WTC11 (cell line): ENCODE measurements at regions not wholly inside any gene's neighbourhood (a gene's known extent, or its start where the extent isn't known, plus 50 kb on each side); places are given as distances from the start of the nearest gene placed in this dataset.

Experiments
- ATAC-seq: fragments of 200-7000 bp; cut with Tn5 transposase; 2 replicates; pipeline ENCODE4 v1.10.0; 2021; ENCODE audit warnings: mild to moderate bottlenecking, moderate library complexity
- CTCF ChIA-PET: fragments of 300-600 bp; sonication (Branson Sonifier 250); formaldehyde crosslinking; loops from one replicate; lab custom pipeline; 2021; ENCODE audit warnings: antibody characterized with exemption; lab: Charles Lee
- POLR2A ChIA-PET: fragments of 350-600 bp; sonication (Branson Sonifier 250); formaldehyde crosslinking; loops from one replicate; lab custom pipeline; 2021; ENCODE audit warnings: antibody characterized with exemption; lab: Charles Lee
- DNase-seq: peaks from one replicate; pipeline ENCODE4 v3.0.0; 2021; ENCODE audit warnings: low spot score
- H3K27ac Mint-ChIP-seq: 2 replicates; pipeline ENCODE4 v1.8.0; 2021; ENCODE audit warnings: mixed read lengths
- H3K27me3 Mint-ChIP-seq: 2 replicates; pipeline ENCODE4 v1.8.0; 2021; ENCODE audit warnings: low read depth, mild to moderate bottlenecking, moderate library complexity, mixed read lengths
- H3K36me3 Mint-ChIP-seq: 2 replicates; pipeline ENCODE4 v1.8.0; 2021; ENCODE audit warnings: mixed read lengths
- H3K4me1 Mint-ChIP-seq: 2 replicates; pipeline ENCODE4 v1.8.0; 2022; ENCODE audit warnings: mixed read lengths
- H3K4me3 Mint-ChIP-seq: 2 replicates; pipeline ENCODE4 v1.8.0; 2021; ENCODE audit warnings: mild to moderate bottlenecking, moderate library complexity, mixed read lengths
- H3K9me3 Mint-ChIP-seq: 2 replicates; pipeline ENCODE4 v1.8.0; 2021; ENCODE audit warnings: mixed read lengths
- ELF4 ChIP-seq: sonication (generic); formaldehyde crosslinking; IDR thresholded peaks from 2 replicates; pipeline ENCODE4 v1.8.1; 2022; ENCODE audit warnings: low read depth, mild to moderate bottlenecking, moderate library complexity, missing genetic modification reagents
- EMX1 ChIP-seq: fragments of 250-450 bp; sonication (Bioruptor Pico); IDR thresholded peaks from 2 replicates; pipeline ENCODE4 v1.8.0; 2021; ENCODE audit warnings: mild to moderate bottlenecking
- FOXP1 ChIP-seq: sonication (generic); formaldehyde crosslinking; IDR thresholded peaks from 2 replicates; pipeline ENCODE4 v1.8.0; 2022; ENCODE audit warnings: missing genetic modification reagents, mild to moderate bottlenecking, moderate library complexity, borderline replicate concordance
- GTF2I ChIP-seq: fragments of 250-450 bp; sonication (Bioruptor Pico); conservative IDR thresholded peaks from 2 replicates; pipeline ENCODE4 v1.4.0; 2021; ENCODE audit warnings: mild to moderate bottlenecking
- KAT7 ChIP-seq: sonication (generic); formaldehyde crosslinking; IDR thresholded peaks from 2 replicates; pipeline ENCODE4 v1.8.1; 2023; ENCODE audit warnings: missing genetic modification reagents, mild to moderate bottlenecking, borderline replicate concordance
- MXD4 ChIP-seq: fragments of 250-450 bp; sonication (Bioruptor Pico); IDR thresholded peaks from 2 replicates; pipeline ENCODE4 v1.8.0; 2021; ENCODE audit warnings: mild to moderate bottlenecking, moderate library complexity, borderline replicate concordance
- MYBL2 ChIP-seq: sonication (generic); formaldehyde crosslinking; IDR thresholded peaks from 2 replicates; pipeline ENCODE4 v1.8.1; 2023; ENCODE audit warnings: mild to moderate bottlenecking, moderate library complexity, missing genetic modification reagents
- RORB ChIP-seq: fragments of 250-450 bp; sonication (Bioruptor Pico); IDR thresholded peaks from 2 replicates; pipeline ENCODE4 v1.9.0; 2021; ENCODE audit warnings: mild to moderate bottlenecking
- TCF7 ChIP-seq: sonication (generic); formaldehyde crosslinking; IDR thresholded peaks from 2 replicates; pipeline ENCODE4 v1.8.0; 2022; ENCODE audit warnings: mild to moderate bottlenecking, low read depth, missing genetic modification reagents, moderate library complexity
- ZNF317 ChIP-seq: sonication (generic); formaldehyde crosslinking; IDR thresholded peaks from 2 replicates; pipeline ENCODE4 v1.8.1; 2023; ENCODE audit warnings: low read depth, mild to moderate bottlenecking, moderate library complexity, missing genetic modification reagents, borderline replicate concordance
- ZNF396 ChIP-seq: fragments of 250-450 bp; sonication (Bioruptor Pico); IDR thresholded peaks from 2 replicates; pipeline ENCODE4 v1.8.0; 2021; ENCODE audit warnings: mild to moderate bottlenecking, moderate library complexity, borderline replicate concordance
- ZNF671 ChIP-seq: fragments of 250-450 bp; sonication (Bioruptor Pico); IDR thresholded peaks from 2 replicates; pipeline ENCODE4 v1.8.0; 2021; ENCODE audit warnings: mild to moderate bottlenecking
- TF ChIP-seq, protein P1 (sequence below): sonication (generic); formaldehyde crosslinking; IDR thresholded peaks from 2 replicates; pipeline ENCODE4 v1.8.1; 2022; ENCODE audit warnings: mild to moderate bottlenecking, moderate library complexity, missing genetic modification reagents
- TF ChIP-seq, protein P2 (sequence below): sonication (generic); formaldehyde crosslinking; IDR thresholded peaks from 2 replicates; pipeline ENCODE4 v1.8.0; 2023; ENCODE audit warnings: missing genetic modification reagents
- TF ChIP-seq, protein P3 (sequence below): sonication (generic); formaldehyde crosslinking; IDR thresholded peaks from 2 replicates; pipeline ENCODE4 v1.8.0; 2022; ENCODE audit warnings: mild to moderate bottlenecking, missing genetic modification reagents
- TF ChIP-seq, protein P4 (sequence below): sonication (generic); formaldehyde crosslinking; IDR thresholded peaks from 2 replicates; pipeline ENCODE4 v1.8.1; 2023; ENCODE audit warnings: mild to moderate bottlenecking, missing genetic modification reagents, borderline replicate concordance
- TF ChIP-seq, protein P5 (sequence below): fragments of 250-450 bp; sonication (Bioruptor Pico); IDR thresholded peaks from 2 replicates; pipeline ENCODE4 v1.8.0; 2021; ENCODE audit warnings: mild to moderate bottlenecking

DNA sequence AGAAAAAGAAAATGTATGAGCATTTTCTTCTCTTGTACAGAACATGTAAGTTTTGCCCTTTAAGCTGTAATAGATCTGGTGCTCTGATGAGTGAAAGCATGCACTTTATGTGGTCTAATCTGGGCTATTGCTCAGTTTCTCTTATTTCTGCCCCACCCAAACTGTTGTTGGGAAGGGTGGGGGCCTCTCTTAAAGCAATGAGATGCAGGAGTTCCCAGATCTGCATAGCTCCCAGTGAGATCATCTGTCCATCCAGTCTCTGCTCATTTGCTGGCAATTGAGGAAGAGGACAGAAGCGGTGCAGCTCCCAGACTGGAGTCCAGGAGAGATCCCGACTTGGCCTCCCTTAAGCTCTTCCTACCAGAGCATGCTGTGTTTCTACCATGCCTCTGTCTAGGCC, 114.9 kb upstream of the SORCS3 start:
- CTCF ChIA-PET: interaction anchor here (0.5 kb wide), 1 partner anchor 241 kb away, joined by 3 read pairs; no protein-coding TSS in a partner anchor

DNA sequence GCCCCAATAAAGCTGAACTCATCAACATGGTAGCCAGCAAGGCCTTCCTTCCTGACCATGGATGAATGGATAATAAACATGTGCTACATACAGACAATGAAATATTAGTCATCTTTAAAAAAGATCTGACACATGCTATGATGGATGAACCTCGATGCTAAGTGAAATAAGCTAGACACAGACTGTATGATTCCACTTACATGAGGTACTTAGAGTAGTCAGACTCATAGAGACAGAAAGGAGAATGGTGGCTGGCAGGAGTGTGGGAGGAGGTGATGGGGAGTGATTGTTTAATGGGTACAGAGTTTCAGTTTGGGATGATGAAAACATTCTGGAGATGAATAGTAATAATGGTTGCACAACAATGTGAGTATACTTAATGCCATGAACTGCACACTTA, 114.1 kb upstream of the SORCS3 start:
- H3K27me3 Mint-ChIP-seq: no peaks in the 10 kb centered on the region; the same call in 1 of the 2 replicates
- H3K4me1 Mint-ChIP-seq: no peaks in the 10 kb centered on the region
- H3K36me3 Mint-ChIP-seq: no peaks in the 10 kb centered on the region
- H3K4me3 Mint-ChIP-seq: no peak overlapping the region
- H3K9me3 Mint-ChIP-seq: no peaks in the 10 kb centered on the region
- ChIA-PET POLR2A (no interaction called here), CTCF (no interaction called here)
- no peak overlapping the region for H3K27ac Mint-ChIP-seq
- ATAC-seq: no peak
- no peak for DNase-seq
- no peak for TF ChIP-seq MXD4 (CRISPR knock-in tag)
- TF ChIP-seq, protein P1, sequence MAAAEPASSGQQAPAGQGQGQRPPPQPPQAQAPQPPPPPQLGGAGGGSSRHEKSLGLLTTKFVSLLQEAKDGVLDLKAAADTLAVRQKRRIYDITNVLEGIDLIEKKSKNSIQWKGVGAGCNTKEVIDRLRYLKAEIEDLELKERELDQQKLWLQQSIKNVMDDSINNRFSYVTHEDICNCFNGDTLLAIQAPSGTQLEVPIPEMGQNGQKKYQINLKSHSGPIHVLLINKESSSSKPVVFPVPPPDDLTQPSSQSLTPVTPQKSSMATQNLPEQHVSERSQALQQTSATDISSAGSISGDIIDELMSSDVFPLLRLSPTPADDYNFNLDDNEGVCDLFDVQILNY (CRISPR knock-in tag): no peak
- TF ChIP-seq, protein P2, sequence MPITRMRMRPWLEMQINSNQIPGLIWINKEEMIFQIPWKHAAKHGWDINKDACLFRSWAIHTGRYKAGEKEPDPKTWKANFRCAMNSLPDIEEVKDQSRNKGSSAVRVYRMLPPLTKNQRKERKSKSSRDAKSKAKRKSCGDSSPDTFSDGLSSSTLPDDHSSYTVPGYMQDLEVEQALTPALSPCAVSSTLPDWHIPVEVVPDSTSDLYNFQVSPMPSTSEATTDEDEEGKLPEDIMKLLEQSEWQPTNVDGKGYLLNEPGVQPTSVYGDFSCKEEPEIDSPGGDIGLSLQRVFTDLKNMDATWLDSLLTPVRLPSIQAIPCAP (CRISPR knock-in tag): no peak

More for the DNA sequence above, 114.9 kb upstream of the SORCS3 start:
- Mint-ChIP-seq H3K36me3 (no peaks in the 10 kb centered on the region), H3K27ac (no peak overlapping the region), H3K4me1 (no peaks in the 10 kb centered on the region), H3K9me3 (no peaks in the 10 kb centered on the region), H3K27me3 (no peaks in the 10 kb centered on the region; the same call in 1 of the 2 replicates), H3K4me3 (no peak overlapping the region)
- ATAC-seq (no peak), DNase-seq (no peak)
- TF ChIP-seq GTF2I (CRISPR knock-in tag) (no peak), RORB (CRISPR knock-in tag) (no peak), KAT7 (CRISPR knock-in tag) (no peak), ZNF671 (CRISPR knock-in tag) (no peak), ELF4 (CRISPR knock-in tag) (no peak), EMX1 (CRISPR knock-in tag) (no peak), ZNF317 (CRISPR knock-in tag) (no peak), FOXP1 (no peak), MYBL2 (CRISPR knock-in tag) (no peak), ZNF396 (CRISPR knock-in tag) (no peak), TCF7 (no peak)
- TF ChIP-seq, protein P3, sequence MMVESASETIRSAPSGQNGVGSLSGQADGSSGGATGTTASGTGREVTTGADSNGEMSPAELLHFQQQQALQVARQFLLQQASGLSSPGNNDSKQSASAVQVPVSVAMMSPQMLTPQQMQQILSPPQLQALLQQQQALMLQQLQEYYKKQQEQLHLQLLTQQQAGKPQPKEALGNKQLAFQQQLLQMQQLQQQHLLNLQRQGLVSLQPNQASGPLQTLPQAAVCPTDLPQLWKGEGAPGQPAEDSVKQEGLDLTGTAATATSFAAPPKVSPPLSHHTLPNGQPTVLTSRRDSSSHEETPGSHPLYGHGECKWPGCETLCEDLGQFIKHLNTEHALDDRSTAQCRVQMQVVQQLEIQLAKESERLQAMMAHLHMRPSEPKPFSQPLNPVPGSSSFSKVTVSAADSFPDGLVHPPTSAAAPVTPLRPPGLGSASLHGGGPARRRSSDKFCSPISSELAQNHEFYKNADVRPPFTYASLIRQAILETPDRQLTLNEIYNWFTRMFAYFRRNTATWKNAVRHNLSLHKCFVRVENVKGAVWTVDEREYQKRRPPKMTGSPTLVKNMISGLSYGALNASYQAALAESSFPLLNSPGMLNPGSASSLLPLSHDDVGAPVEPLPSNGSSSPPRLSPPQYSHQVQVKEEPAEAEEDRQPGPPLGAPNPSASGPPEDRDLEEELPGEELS (CRISPR knock-in tag): no peak
- TF ChIP-seq, protein P4, sequence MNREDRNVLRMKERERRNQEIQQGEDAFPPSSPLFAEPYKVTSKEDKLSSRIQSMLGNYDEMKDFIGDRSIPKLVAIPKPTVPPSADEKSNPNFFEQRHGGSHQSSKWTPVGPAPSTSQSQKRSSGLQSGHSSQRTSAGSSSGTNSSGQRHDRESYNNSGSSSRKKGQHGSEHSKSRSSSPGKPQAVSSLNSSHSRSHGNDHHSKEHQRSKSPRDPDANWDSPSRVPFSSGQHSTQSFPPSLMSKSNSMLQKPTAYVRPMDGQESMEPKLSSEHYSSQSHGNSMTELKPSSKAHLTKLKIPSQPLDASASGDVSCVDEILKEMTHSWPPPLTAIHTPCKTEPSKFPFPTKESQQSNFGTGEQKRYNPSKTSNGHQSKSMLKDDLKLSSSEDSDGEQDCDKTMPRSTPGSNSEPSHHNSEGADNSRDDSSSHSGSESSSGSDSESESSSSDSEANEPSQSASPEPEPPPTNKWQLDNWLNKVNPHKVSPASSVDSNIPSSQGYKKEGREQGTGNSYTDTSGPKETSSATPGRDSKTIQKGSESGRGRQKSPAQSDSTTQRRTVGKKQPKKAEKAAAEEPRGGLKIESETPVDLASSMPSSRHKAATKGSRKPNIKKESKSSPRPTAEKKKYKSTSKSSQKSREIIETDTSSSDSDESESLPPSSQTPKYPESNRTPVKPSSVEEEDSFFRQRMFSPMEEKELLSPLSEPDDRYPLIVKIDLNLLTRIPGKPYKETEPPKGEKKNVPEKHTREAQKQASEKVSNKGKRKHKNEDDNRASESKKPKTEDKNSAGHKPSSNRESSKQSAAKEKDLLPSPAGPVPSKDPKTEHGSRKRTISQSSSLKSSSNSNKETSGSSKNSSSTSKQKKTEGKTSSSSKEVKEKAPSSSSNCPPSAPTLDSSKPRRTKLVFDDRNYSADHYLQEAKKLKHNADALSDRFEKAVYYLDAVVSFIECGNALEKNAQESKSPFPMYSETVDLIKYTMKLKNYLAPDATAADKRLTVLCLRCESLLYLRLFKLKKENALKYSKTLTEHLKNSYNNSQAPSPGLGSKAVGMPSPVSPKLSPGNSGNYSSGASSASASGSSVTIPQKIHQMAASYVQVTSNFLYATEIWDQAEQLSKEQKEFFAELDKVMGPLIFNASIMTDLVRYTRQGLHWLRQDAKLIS (CRISPR knock-in tag): no peak
- TF ChIP-seq, protein P2 (CRISPR knock-in tag): no peak
- TF ChIP-seq, protein P5, sequence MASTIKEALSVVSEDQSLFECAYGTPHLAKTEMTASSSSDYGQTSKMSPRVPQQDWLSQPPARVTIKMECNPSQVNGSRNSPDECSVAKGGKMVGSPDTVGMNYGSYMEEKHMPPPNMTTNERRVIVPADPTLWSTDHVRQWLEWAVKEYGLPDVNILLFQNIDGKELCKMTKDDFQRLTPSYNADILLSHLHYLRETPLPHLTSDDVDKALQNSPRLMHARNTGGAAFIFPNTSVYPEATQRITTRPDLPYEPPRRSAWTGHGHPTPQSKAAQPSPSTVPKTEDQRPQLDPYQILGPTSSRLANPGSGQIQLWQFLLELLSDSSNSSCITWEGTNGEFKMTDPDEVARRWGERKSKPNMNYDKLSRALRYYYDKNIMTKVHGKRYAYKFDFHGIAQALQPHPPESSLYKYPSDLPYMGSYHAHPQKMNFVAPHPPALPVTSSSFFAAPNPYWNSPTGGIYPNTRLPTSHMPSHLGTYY (CRISPR knock-in tag): no peak
- POLR2A ChIA-PET: no interaction called here
